ENCODE measurements at regions not wholly inside any gene's neighbourhood (a gene's known extent, or its start where the extent isn't known, plus 50 kb on each side); places are given as distances from the start of the nearest gene placed in this dataset.

- TF ChIP-seq ZNF462 (CRISPR knock-in tag; IDR thresholded peaks at IDR 0.05) (no peak), NANOG (IDR thresholded peaks at IDR 0.05; ENCODE audit: borderline replicate concordance) (no peak), JUNB (IDR thresholded peaks at IDR 0.05; ENCODE audit: unreplicated experiment) (no peak), POLR2AphosphoS5 (IDR thresholded peaks at IDR 0.05; ENCODE audit: low read depth) (no peak), CREB1 (CRISPR knock-in tag; IDR thresholded peaks at IDR 0.05; ENCODE audit: low read depth) (no peak), ETS1 (IDR thresholded peaks at IDR 0.05) (no peak), ZNF114 (CRISPR knock-in tag; IDR thresholded peaks at IDR 0.05) (no peak), EZH2 (IDR thresholded peaks at IDR 0.05; ENCODE audit: low read depth, unreplicated experiment) (no peak), STAT1 (IDR thresholded peaks at IDR 0.05; ENCODE audit: unreplicated experiment) (no peak)
- TF ChIP-seq, protein P1, sequence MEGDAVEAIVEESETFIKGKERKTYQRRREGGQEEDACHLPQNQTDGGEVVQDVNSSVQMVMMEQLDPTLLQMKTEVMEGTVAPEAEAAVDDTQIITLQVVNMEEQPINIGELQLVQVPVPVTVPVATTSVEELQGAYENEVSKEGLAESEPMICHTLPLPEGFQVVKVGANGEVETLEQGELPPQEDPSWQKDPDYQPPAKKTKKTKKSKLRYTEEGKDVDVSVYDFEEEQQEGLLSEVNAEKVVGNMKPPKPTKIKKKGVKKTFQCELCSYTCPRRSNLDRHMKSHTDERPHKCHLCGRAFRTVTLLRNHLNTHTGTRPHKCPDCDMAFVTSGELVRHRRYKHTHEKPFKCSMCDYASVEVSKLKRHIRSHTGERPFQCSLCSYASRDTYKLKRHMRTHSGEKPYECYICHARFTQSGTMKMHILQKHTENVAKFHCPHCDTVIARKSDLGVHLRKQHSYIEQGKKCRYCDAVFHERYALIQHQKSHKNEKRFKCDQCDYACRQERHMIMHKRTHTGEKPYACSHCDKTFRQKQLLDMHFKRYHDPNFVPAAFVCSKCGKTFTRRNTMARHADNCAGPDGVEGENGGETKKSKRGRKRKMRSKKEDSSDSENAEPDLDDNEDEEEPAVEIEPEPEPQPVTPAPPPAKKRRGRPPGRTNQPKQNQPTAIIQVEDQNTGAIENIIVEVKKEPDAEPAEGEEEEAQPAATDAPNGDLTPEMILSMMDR (conservative IDR thresholded peaks at IDR 0.05; ENCODE audit: low read depth in 2 of 2): no peak
Measured at GRCh38 chr1:178606839-178607238, 93.9 kb downstream of the TEX35 start (continued).
